Epidermal melanocyte (primary cell): ENCODE measurements at regions not wholly inside any gene's neighbourhood (a gene's known extent, or its start where the extent isn't known, plus 50 kb on each side); places are given as distances from the start of the nearest gene placed in this dataset.
A peak's percentile ranks its signal among the peaks of the same experiment; 100 is the strongest.
"Not testable (repeated sequence)": the region's sequence is repeated elsewhere in the genome, so short reads cannot be mapped to it uniquely, and the experiment has no call there.

Source experiments
- DNase-seq: peaks from one replicate; pipeline ENCODE4 v3.0.0; 2011; ENCODE audit warnings: low spot score; ENCODE audit not compliant: insufficient read length

DNA sequence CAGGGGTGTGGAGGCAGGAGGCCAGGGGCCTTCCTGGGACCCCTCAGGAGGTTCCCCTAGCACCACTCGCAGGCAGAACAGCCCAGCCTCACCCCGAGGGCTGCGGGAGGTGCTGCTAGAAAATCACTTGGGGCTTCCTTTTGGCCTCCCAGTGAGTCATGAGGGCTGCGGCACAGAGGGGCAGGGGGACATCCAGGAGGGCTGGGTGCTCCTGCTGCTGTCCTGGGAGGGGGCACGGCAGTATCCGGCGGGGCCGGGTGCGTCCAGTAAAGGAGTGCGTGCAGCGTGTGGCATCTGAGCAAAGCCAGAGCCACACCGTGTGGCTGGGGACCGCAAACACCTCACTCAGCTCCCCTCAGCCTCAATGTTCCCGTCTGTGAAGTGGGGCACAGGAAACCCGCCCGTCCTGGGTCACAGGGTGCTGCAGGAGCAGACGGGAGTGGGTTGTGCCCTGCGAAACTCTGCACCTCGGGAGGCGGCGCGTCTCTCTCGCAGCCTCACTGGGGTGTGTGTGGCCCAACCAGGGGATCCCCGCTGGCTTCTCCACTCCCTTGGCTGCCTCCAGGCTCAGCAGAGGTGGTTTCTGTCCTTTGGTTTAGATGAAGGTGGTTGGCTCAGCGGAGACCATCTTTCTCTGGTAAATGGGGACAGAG, 117.3 kb upstream of the ZNF469 start:
- not testable (repeated sequence) for DNase-seq

DNA sequence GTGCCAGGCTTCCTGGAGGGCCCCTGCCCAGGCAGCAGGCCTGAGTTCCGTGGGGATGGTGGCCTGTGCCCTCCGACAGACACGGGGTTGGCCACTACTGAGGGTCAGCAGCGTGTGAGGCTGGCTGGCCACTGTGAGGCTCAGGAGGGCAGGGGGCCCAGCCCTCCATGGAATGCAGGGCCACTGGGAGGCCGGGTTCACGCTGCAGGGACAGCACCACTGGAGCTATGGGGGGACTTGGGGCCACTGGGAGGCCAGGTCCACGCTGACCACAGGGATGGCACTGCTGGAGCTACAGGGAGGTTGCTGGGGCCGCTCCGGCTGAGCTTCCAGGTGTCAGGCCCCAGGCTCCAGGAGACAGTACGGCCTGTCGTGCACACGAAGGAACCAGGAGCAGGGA, 116.7 kb upstream of the ZNF469 start:
- not testable (repeated sequence) for DNase-seq

DNA sequence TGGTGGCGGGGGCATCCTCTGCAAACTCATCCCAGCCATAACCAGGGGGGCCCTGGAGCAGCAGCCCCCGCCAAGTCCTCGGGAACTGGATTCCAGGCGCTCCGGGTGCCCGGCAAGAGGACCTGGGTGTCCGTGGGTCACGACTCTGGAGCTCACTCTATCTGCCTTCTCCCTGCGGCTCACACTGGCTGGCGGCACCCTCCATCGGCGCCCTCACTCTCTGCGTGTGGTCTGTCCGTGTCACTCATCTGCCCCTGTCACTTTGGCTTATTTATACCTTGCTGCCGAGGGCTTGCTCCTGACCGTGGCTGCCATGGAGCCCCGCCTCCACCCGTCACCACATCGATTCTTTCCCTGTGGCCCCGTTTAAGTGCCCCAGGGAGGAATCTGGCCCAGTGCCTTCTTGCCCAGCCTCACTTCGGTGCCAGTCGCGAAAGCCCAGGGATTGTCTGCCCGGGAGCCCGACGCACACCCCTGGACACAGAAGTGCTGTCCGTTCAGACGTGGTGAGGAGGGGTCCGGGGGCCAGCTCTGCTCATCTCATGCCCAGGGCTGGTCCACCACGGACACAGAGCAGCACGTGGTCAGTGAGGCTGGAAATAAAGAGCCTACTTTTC, 115.7 kb upstream of the ZNF469 start:
- DNase-seq, result not testable (repeated sequence)

DNA sequence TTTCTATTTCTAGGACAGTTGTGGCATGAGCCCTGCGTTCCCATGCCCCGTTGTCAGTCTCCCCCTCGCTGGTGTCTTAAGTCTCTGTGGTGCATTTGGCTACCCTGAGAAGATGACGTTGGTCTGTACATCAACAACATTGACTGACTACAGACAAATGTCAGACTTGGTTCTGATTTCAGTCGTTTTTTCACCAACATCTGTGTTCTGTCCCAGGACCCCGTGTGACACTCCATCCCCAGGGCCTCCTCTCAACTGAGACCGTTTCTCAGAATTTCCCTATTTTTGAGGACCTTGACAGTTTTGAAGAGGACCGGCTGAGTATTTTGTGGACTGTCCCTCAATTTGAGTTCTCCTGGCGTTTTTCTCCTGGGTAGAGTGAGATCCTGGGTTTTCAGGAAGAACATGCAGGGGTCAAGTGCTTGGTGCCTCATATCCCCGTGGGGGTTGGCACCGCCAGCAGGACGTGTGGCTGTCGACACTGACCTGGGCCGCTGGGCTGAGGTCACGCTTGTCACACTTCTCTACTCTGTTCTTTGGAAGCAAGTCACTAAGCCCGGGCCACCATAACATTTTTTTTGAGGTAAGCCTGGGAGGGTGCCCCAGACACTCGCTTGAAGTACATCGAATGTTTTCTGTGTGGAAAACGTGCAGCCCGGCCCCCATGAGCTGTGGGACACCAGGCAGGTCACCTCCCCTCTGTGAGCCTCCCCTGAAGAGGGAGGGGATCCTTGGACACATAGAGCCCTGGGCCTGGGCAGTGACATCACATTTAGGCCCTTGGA, 114.4 kb upstream of the ZNF469 start:
- DNase-seq, result not testable (repeated sequence)

DNA sequence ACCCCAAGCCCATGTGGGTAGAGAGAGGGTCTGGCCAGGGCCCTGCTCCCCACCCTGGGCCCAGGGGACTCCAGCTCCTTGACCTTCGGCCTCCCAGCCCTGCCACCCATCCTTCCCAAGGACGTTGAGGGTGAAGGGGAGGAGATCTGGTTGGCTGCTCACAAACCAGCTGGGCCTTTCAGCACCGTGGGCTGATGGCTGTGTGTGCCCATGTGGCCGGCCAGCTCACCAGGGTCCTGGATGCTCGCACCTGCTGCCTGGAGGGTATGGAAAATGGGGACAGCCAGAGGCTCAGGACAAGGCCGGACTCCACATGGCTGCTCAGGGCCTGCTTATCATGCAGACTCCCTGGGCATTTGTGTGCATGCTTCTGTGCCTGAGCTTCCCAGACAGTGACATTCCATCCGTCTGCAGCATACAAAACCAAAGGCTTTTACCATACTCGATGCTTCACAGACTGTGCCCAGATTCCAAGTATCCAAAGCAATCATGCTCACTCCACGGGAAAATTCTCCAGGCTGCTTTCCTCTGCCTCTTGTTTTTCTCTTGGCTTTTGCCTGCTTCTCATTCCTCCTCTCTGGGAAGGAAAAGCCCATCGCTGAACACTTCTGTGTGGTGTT, 112.5 kb upstream of the ZNF469 start:
- not testable (repeated sequence) for DNase-seq

DNA sequence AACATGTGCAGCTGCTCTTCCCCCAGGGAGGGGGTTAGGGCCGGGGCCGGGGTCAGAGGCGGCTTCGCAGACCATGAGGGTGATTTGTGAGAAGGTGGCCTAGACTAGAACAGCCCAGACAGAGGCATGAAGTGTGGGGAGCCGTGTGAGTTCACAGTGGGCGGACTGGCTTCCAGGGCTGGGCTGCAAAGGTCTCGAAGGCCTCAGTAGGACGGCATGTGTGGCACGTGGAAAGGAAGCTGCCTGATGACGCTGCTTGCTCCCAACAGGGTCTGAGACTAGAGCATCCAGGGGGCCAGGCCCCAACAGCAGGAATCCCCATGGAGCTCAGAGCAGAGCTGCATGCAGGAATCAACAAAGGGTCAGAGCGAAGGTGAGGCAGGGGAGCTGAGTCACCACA, 111.5 kb upstream of the ZNF469 start:
- DNase-seq, result not testable (repeated sequence)

DNA sequence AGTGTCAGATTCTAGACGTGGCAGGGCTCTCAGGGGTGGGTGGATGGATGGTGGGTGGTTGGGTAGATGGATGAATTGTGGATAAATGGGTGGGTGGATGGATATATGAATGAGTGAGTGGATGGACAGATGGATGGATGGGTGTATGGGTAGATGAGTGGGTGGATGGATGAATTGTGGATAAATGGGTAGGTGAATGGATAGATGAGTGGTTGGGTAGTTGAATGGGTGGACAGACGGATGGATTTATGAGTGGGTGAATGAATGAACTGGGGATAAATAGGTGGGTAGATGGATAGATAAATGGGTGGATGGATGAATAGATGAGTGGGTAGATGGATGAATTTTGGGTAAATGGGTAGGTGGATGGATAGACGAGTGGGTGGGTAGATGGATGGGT, 111.0 kb upstream of the ZNF469 start:
- not testable (repeated sequence) for DNase-seq

DNA sequence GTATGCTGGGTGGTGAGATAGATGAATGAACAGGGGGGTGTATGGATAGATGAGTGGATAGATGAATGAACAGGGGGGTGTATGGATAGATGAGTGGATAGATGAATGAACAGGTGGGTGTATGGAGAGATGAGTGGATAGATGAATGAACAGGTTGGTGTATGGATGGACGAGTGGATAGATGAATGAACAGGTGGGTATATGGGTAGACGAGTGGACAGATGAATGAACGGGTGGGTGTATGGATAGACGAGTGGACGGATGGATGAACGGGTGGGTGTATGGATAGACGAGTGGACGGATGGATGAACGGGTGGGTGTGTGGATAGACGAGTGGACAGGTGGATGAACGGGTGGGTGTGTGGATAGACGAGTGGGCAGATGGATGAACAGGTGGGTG, 110.3 kb upstream of the ZNF469 start:
- not testable (repeated sequence) for DNase-seq

GRCh38 chr16:88274126-88274750, 108.5 kb upstream of the ZNF469 start:
- DNase-seq, result not testable (repeated sequence)

- DNase-seq, result no peak
Observed at GRCh38 chr16:88274847-88275246, 107.9 kb upstream of the ZNF469 start.

- not testable (repeated sequence) for DNase-seq
Observed at GRCh38 chr16:88275336-88276122, 107.2 kb upstream of the ZNF469 start.

DNA sequence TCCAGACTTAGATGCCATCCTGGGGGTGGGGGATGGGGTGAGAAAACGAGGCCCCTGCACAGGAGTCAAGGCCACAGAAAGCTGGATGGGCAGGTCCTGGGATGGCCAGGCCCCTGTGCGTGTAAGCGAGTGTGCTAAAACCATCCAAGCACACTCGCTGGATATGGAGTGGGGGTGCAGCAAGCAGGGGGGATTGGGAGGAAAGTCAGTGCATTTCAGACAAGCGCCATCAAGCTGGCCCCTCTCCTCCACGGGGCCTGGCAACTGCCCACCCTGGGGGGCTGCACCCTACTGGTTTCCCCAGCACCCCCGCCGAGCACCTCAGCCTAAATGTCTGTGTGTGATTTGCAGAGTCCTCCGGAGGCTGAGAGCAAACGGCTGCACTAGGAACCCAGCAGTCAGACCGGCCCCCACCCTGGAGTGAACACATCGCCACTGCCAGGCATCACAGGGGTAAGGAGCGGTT, 106.6 kb upstream of the ZNF469 start:
- DNase-seq, result not testable (repeated sequence)

DNA sequence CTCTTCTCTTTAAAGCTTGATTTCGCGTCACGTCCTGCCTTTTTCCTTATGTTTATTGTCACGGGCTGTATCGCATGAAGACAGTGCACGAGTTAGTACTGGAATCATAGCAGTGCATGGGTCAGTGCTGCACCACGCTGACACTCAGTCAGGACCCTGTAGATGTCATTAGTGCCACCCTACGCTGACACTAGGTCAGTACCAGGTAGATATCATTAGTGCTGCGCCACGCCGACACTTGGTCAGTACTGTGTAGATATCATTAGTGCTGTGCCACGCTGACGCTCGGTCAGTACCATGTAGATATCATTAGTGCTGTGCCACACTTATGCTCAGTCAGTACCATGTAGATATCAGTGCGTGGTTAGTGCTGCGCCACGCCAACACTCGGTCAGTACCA, 106.2 kb upstream of the ZNF469 start:
- no peak for DNase-seq

DNA sequence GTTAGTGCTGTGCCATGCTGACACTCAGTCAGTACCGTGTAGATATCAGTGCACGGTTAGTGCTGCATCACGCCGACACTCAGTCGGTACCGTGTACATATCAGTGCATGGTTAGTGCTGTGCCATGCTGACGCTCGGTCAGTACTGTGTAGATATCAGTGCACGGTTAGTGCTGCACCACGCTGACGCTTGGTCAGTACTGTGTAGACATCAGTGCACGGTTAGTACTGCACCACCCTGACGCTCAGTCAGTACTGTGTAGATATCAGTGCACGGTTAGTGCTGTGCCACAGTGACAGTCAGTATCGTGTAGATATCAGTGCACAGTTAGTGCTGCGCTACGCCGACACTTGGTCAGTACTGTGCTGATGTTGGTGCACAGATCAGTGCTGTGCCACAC, 102.8 kb upstream of the ZNF469 start:
- no peak for DNase-seq

- DNase-seq, result no peak
Observed at GRCh38 chr16:88281858-88282563, 100.7 kb upstream of the ZNF469 start.

DNA sequence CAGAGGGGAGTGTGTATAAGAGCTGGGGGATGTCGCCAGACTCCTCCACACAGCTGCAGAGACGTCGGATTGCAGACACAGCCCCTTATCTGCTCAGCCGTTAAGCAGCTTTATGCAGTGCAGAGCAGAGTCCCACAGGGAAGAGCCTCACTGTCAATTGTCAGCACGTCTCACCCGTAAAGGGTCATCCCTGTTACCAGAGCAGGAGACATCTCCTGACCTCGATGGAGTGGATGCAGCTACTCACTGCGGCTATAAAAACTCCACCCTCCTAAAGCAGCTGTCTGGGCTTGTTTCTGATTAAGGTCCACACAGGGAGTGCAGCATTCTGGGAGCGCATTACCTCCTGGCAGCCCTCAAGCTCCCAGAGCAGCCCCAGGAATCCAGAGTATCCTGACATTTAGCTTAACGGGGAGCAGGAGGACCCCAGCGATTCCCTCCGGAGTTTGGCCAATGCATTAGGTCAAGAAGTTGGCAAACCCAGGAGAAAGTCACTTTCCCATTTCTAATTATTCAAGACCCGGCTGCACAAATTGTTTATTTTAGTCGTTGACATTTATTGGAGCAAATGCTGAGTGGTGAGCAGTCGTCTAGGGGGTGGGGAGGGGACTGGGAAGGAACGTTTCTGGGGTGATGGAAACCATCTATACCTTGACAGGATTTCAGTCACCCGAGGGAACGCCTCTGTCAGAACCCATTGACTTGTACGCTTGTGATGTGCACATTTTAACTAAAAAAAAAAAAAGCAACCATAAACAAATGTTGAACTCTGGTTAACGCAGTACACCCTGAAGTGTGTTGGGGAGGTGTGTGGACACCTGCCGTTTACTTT, 100.0 kb upstream of the ZNF469 start:
- DNase-seq, result peak; percentile 44

DNA sequence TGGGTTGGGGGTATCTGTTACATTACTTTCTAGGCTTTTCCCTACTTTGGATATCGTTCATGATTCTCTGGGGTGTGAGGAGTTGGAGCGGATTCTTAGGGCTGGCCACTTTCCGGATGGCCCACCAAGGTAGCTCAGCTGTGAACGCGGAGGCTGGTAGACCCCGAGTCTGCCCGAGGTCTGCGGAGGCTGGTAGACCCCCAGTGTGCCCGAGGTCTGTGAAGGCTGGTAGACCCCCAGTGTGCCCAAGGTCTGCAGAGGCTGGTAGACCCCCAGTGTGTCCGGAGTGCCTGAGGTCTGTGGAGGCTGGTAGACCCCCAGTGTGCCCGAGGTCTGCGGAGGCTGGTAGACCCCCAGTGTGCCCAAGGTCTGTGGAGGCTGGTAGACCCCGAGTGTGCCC, 99.2 kb upstream of the ZNF469 start:
- no peak for DNase-seq

DNA sequence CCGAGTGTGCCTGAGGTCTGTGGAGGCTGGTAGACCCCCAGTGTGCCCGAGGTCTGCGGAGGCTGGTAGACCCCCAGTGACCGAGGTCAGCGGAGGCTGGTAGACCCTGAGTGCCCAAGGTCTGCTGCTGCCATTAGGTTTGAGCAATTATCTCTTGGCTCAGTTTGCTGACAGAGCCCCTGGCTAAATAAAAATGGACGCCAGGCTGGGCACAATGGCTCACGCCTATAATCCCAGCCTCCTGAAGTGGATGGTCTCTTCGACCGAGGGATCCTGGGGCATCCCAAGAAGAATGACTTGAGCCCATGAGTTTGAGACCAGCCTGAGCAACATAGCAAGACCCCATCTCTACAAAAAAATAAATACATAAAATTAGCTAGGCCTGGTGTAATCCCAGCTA, 98.7 kb upstream of the ZNF469 start:
- no peak for DNase-seq
